ENCODE measurements at regions not wholly inside any gene's neighbourhood (a gene's known extent, or its start where the extent isn't known, plus 50 kb on each side); places are given as distances from the start of the nearest gene placed in this dataset.

DNA sequence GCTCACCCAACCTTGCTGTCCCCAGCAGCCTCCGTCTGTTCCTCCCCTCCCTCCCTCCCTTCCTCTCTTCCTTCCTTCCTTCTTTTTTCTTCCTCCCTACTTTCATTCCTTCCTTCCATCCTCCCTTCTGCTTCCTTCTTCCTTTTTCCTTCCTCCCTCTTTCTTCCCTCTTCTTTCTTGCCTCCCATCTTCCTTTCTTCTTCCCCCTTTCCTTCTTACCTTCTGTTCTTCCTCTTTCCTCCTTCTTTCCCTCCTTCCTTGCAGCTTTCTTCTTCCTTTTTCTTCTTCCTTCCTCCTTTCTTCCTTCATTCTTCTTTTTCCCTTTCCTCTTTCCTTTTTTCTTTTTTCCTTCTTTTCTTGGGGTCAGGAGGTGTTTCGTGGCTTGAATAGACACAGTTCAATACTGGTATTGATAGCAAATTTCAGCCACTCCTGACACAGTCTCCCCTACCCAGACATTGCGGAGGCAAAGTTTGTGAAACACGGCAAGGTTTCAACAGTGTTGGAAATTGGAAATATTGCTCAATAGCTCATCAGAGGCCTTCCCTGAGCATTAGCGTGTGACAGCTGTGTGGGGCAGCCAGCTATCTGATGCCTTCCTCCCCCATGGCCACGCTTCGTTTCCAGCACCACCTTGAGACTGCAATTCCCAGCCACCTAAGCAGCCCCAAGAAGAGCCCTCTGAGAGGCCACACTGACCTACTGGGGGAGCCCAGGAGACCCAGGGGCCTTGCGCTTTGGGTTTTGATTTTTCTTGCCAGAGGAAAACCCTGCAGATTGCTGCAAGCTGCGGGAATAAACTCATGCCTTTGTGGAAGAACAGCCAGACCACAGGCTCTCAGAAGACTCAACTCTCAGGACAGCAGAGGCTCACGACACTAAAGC is 82.2 kb downstream of the KLF15 start:
- H3K27ac ChIP-seq: no peak overlapping the region
- TF ChIP-seq CTCF (conservative IDR thresholded peaks at IDR 0.05): no peak
- no peak for TF ChIP-seq ZFX (IDR thresholded peaks at IDR 0.05)

DNA sequence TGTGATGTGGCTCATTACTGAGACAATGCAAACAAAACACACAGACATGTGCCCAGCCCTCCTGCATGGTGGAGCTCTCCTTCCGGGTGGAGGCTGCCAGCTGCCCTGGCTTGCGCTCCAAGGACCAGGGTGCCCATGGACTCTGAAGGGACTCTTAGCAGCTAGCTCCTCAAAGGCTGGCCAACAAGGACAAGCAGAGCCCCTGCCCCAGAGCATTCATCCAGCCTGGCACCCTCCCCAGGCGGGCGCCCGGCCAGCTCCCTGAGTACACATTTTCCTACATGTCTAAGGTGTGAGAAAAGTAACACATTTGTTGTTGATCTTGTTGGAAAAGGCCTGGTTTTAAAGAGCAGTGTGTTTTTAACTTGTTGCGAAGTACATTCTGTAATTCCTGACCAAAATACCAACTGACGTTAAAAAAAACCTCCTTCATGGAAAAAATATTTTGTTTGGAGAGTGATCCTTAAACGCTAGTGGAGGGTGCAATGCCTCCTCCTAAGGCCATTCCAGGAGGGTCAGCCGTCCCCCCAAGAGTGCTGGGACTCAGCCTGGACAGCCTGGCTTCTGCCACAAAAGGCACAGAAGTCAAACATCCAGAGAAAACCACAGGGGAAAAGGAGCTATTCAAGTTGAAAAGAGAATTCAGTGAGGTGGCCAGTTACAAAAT is 86.9 kb downstream of the KLF15 start:
- no peak for TF ChIP-seq ZFX (IDR thresholded peaks at IDR 0.05)
- TF ChIP-seq CTCF (conservative IDR thresholded peaks at IDR 0.05): no peak
- H3K27ac ChIP-seq: no peak overlapping the region; the same call in 1 of the 2 replicates

DNA sequence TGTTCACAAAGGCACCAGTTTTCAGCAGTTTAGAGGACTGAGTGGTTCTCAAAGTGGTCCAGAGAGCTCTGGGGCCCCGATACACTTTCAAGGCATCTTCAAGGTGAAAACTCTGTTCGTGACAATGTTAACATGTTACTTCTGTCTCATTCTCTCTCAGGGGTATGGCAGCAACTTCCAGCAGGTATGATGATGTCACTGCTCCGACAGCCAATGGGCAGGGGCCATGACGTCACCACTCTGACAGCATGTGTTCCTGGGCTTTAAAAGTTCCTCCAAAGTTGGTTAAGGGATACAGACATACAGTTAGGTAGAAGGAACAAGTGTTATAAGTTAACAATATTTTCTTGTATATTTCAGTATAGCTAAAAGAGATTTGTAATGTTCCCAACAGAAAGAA is 87.9 kb downstream of the KLF15 start:
- H3K27ac ChIP-seq: no peak overlapping the region
- no peak for TF ChIP-seq CTCF (conservative IDR thresholded peaks at IDR 0.05)
- no peak for TF ChIP-seq ZFX (IDR thresholded peaks at IDR 0.05)

DNA sequence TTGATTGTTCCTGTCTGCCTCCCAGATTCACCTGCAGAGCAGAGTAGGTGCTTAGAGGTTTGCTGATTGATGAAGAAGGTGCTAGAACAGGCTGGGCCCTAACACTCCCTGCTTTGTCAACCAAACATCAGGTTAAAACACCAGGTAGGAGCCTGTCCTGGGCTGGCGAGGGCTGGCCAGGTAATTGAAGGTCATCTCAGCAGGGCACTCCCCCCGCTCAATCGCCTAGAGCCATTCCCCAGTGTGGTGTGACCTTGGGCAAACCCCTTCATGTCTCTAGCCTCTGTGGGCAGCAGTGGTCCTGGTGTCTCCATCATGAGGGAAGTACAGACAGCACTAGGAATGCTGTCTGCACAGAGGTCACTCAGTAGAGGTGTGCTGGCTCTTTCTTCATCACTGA is 88.3 kb downstream of the KLF15 start:
- no peak overlapping the region for H3K27ac ChIP-seq

GRCh38 chr3:126267976-126268615 is 87.7 kb upstream of the ALDH1L1 start:
- no peak for TF ChIP-seq CTCF (conservative IDR thresholded peaks at IDR 0.05)
- TF ChIP-seq ZFX (IDR thresholded peaks at IDR 0.05): no peak
- H3K27ac ChIP-seq: no peak overlapping the region

More for the DNA sequence above, 88.3 kb downstream of the KLF15 start:
- no peak for TF ChIP-seq ZFX (IDR thresholded peaks at IDR 0.05)
- TF ChIP-seq CTCF (conservative IDR thresholded peaks at IDR 0.05): no peak

DNA sequence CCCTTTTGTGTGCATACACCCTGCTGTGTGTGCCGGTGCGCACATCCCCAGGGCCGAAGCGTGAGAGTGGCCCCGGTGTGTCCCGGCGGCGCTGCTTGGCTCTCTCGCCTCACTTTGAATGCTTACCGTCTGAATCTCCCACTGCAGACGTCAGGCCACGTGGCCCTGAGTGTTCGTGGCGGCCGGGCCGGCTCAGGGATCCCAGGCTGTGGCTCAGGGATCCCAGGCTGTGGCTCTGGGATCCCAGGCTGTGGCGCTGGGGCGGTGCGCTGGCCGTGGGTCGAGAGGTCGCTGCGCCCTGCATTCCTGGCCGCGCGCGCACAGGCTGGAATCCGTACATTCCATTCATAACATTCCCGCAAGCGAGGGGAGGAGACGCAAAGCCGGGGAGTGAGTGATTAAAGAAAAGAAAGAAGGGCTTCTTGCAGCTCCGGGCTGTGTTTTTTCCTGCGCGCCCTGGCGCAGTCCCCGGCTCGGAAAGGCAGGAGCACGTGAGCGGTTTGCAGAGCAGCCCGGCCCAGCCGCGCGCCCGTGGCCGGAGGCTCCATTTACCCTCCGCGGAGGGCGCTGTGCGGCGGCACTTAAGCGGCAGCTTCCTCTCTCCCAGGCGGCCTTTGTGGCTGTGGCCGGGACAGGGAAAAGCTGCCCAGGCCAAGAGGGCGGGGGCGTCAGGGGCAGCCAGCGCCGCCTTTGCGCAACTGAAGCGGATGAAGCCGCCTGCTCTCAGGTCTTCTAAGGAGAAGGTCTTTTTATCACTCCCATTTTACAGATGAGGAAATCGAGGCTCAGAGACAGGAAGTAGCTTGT is 87.0 kb upstream of the ALDH1L1 start:
- H3K27ac ChIP-seq: no peak overlapping the region
- TF ChIP-seq CTCF (conservative IDR thresholded peaks at IDR 0.05): no peak
- no peak for TF ChIP-seq ZFX (IDR thresholded peaks at IDR 0.05)

Measured in C4-2B (cell line).